Activated naive CD4-positive, alpha-beta T cell treated with anti-CD3 and anti-CD28 coated beads for 36 hours (primary cell): ENCODE measurements at regions not wholly inside any gene's neighbourhood (a gene's known extent, or its start where the extent isn't known, plus 50 kb on each side); places are given as distances from the start of the nearest gene placed in this dataset.
"Not testable (repeated sequence)": the region's sequence is repeated elsewhere in the genome, so short reads cannot be mapped to it uniquely, and the experiment has no call there.

Experiments
- CTCF ChIA-PET: fragments of 350-600 bp; sonication (Branson Sonifier 250); formaldehyde crosslinking; loops from one replicate; lab custom pipeline; 2021; ENCODE audit warnings: antibody characterized with exemption; lab: Charles Lee
- DNase-seq: peaks from one replicate; pipeline ENCODE4 v3.0.0-alpha.2; 2020
- H3K27ac Mint-ChIP-seq: one replicate; pipeline ENCODE4 v1.8.0; 2021; ENCODE audit warnings: mild to moderate bottlenecking, mixed read lengths
- H3K27me3 Mint-ChIP-seq: one replicate; pipeline ENCODE4 v1.8.0; 2021; ENCODE audit warnings: low read depth, mixed read lengths
- H3K36me3 Mint-ChIP-seq: one replicate; pipeline ENCODE4 v1.8.0; 2021; ENCODE audit warnings: low read depth, mixed read lengths
- H3K4me1 Mint-ChIP-seq: one replicate; pipeline ENCODE4 v1.8.0; 2021; ENCODE audit warnings: low read depth, mixed read lengths
- H3K4me3 Mint-ChIP-seq: one replicate; pipeline ENCODE4 v1.8.0; 2021; ENCODE audit warnings: mild to moderate bottlenecking, moderate library complexity, mixed read lengths
- H3K9me3 Mint-ChIP-seq: one replicate; pipeline ENCODE4 v1.8.0; 2021; ENCODE audit warnings: mixed read lengths
- intact Hi-C: fragments of 100-400 bp; cut with micrococcal nuclease; formaldehyde crosslinking; loops from one replicate; pipeline ENCODE4 v1.15.1; 2023

GRCh38 chr4:77500801-77501200, 104.8 kb upstream of the CXCL13 start:
- CTCF ChIA-PET, result no interaction called here
- peaks cover 18% of the 10 kb centered on the region for H3K27me3 Mint-ChIP-seq
- H3K4me3 Mint-ChIP-seq, result no peak overlapping the region
- H3K27ac Mint-ChIP-seq, result no peak overlapping the region
- H3K36me3 Mint-ChIP-seq, result no peaks in the 10 kb centered on the region
- no peaks in the 10 kb centered on the region for H3K4me1 Mint-ChIP-seq
- DNase-seq, result no peak
- intact Hi-C loops, result no loop called here
- no peaks in the 10 kb centered on the region for H3K9me3 Mint-ChIP-seq

- H3K27ac Mint-ChIP-seq, result no peak overlapping the region
- H3K9me3 Mint-ChIP-seq, result no peaks in the 10 kb centered on the region
- no peak for DNase-seq
- no peaks in the 10 kb centered on the region for H3K36me3 Mint-ChIP-seq
- CTCF ChIA-PET, result no interaction called here
- intact Hi-C loops, result no loop called here
- H3K27me3 Mint-ChIP-seq, result peaks cover 21% of the 10 kb centered on the region
- no peaks in the 10 kb centered on the region for H3K4me1 Mint-ChIP-seq
- no peak overlapping the region for H3K4me3 Mint-ChIP-seq
Measured at GRCh38 chr4:77501240-77501639, 104.4 kb upstream of the CXCL13 start.

GRCh38 chr4:77501851-77502250, 103.8 kb upstream of the CXCL13 start:
- no peaks in the 10 kb centered on the region for H3K4me1 Mint-ChIP-seq
- intact Hi-C loops, result no loop called here
- CTCF ChIA-PET, result no interaction called here
- no peaks in the 10 kb centered on the region for H3K9me3 Mint-ChIP-seq
- H3K4me3 Mint-ChIP-seq, result no peak overlapping the region
- no peaks in the 10 kb centered on the region for H3K36me3 Mint-ChIP-seq
- no peak overlapping the region for H3K27ac Mint-ChIP-seq
- DNase-seq, result no peak
- peaks cover 18% of the 10 kb centered on the region for H3K27me3 Mint-ChIP-seq

GRCh38 chr4:77504407-77504806, 101.2 kb upstream of the CXCL13 start:
- CTCF ChIA-PET, result interaction anchor here (1.4 to 1.6 kb wide), 3 partner anchors 39 to 114 kb away, joined by 4 to 6 read pairs (median 4); no protein-coding TSS in a partner anchor
- H3K36me3 Mint-ChIP-seq, result no peaks in the 10 kb centered on the region
- intact Hi-C loops, result no loop called here

GRCh38 chr4:77505275-77505957, 100.2 kb upstream of the CXCL13 start:
- Mint-ChIP-seq H3K9me3 (no peaks in the 10 kb centered on the region), H3K27me3 (peaks cover 16% of the 10 kb centered on the region), H3K36me3 (no peaks in the 10 kb centered on the region), H3K4me1 (no peaks in the 10 kb centered on the region), H3K4me3 (no peak overlapping the region), H3K27ac (no peak overlapping the region)
- DNase-seq, result no peak
- intact Hi-C loops, result no loop called here
- CTCF ChIA-PET, result interaction anchor here (1.6 kb wide), 1 partner anchor 113 kb away, joined by 4 read pairs; no protein-coding TSS in a partner anchor

More at GRCh38 chr4:77504407-77504806, 101.2 kb upstream of the CXCL13 start:
- DNase-seq, result no peak
- Mint-ChIP-seq H3K27ac (no peak overlapping the region), H3K9me3 (no peaks in the 10 kb centered on the region), H3K27me3 (peaks cover 16% of the 10 kb centered on the region), H3K4me3 (no peak overlapping the region), H3K4me1 (no peaks in the 10 kb centered on the region)

GRCh38 chr4:77505958-77506319, 99.7 kb upstream of the CXCL13 start:
- Mint-ChIP-seq H3K9me3 (no peaks in the 10 kb centered on the region), H3K27me3 (peaks cover 16% of the 10 kb centered on the region), H3K27ac (no peak overlapping the region), H3K4me3 (no peak overlapping the region), H3K4me1 (no peaks in the 10 kb centered on the region), H3K36me3 (no peaks in the 10 kb centered on the region)
- CTCF ChIA-PET, result no interaction called here
- intact Hi-C loops, result no loop called here
- no peak for DNase-seq

GRCh38 chr4:77510367-77510766, 95.3 kb upstream of the CXCL13 start:
- Mint-ChIP-seq H3K36me3 (no peaks in the 10 kb centered on the region), H3K27ac (no peak overlapping the region), H3K4me3 (no peak overlapping the region), H3K4me1 (no peaks in the 10 kb centered on the region), H3K27me3 (peaks cover 4% of the 10 kb centered on the region), H3K9me3 (no peaks in the 10 kb centered on the region)
- DNase-seq, result no peak
- CTCF ChIA-PET, result no interaction called here
- intact Hi-C loops, result no loop called here

- no peak overlapping the region for H3K4me3 Mint-ChIP-seq
- CTCF ChIA-PET, result interaction anchor here (2.0 kb wide), 1 partner anchor 76 kb away, joined by 8 read pairs; no protein-coding TSS in a partner anchor
Measured at GRCh38 chr4:77525538-77525937, 80.1 kb upstream of the CXCL13 start.

GRCh38 chr4:77527900-77528299, 77.7 kb upstream of the CXCL13 start:
- H3K4me3 Mint-ChIP-seq, DNase-seq, H3K27ac Mint-ChIP-seq, H3K36me3 Mint-ChIP-seq, intact Hi-C loops, CTCF ChIA-PET, H3K4me1 Mint-ChIP-seq, H3K9me3 Mint-ChIP-seq: not testable (repeated sequence)
- H3K27me3 Mint-ChIP-seq, result peaks cover 35% of the 10 kb centered on the region

More at GRCh38 chr4:77525538-77525937, 80.1 kb upstream of the CXCL13 start:
- no peaks in the 10 kb centered on the region for H3K36me3 Mint-ChIP-seq
- intact Hi-C loops, result no loop called here
- no peak overlapping the region for H3K27ac Mint-ChIP-seq
- DNase-seq, result no peak
- peaks cover 40% of the 10 kb centered on the region for H3K27me3 Mint-ChIP-seq
- H3K9me3 Mint-ChIP-seq, result no peaks in the 10 kb centered on the region
- no peaks in the 10 kb centered on the region for H3K4me1 Mint-ChIP-seq

- DNase-seq, result no peak
- intact Hi-C loops, result loop anchor here (1.0 kb wide), 3 partner anchors 43 to 323 kb away; no protein-coding TSS in a partner anchor
- H3K4me3 Mint-ChIP-seq, result no peak overlapping the region
- peak overlapping the region; percentile 44 for H3K27ac Mint-ChIP-seq
- H3K27me3 Mint-ChIP-seq, result peaks cover 51% of the 10 kb centered on the region
- peaks cover 2% of the 10 kb centered on the region for H3K36me3 Mint-ChIP-seq
- CTCF ChIA-PET, result interaction anchor here (0.6 to 1.3 kb wide), 5 partner anchors 41 to 665 kb away, joined by 3 to 6 read pairs (median 3); no protein-coding TSS in a partner anchor
- H3K4me1 Mint-ChIP-seq, result peaks cover 14% of the 10 kb centered on the region
- peaks cover 4% of the 10 kb centered on the region for H3K9me3 Mint-ChIP-seq
Measured at GRCh38 chr4:77538144-77538543, 67.5 kb upstream of the CXCL13 start.

- H3K36me3 Mint-ChIP-seq, result peaks cover 2% of the 10 kb centered on the region
- peaks cover 53% of the 10 kb centered on the region for H3K27me3 Mint-ChIP-seq
- no peak for DNase-seq
- peaks cover 4% of the 10 kb centered on the region for H3K9me3 Mint-ChIP-seq
- intact Hi-C loops, result loop anchor here (1.0 kb wide), 3 partner anchors 43 to 323 kb away; no protein-coding TSS in a partner anchor
- H3K4me1 Mint-ChIP-seq, result peaks cover 14% of the 10 kb centered on the region
- peak overlapping the region; percentile 44 for H3K27ac Mint-ChIP-seq
- H3K4me3 Mint-ChIP-seq, result no peak overlapping the region
- CTCF ChIA-PET, result interaction anchor here (0.6 to 1.3 kb wide), 4 partner anchors 41 to 665 kb away, joined by 3 to 6 read pairs (median 4); no protein-coding TSS in a partner anchor
Measured at GRCh38 chr4:77538574-77539157, 67.0 kb upstream of the CXCL13 start.
